ENCODE measurements at regions not wholly inside any gene's neighbourhood (a gene's known extent, or its start where the extent isn't known, plus 50 kb on each side); places are given as distances from the start of the nearest gene placed in this dataset.

DNA sequence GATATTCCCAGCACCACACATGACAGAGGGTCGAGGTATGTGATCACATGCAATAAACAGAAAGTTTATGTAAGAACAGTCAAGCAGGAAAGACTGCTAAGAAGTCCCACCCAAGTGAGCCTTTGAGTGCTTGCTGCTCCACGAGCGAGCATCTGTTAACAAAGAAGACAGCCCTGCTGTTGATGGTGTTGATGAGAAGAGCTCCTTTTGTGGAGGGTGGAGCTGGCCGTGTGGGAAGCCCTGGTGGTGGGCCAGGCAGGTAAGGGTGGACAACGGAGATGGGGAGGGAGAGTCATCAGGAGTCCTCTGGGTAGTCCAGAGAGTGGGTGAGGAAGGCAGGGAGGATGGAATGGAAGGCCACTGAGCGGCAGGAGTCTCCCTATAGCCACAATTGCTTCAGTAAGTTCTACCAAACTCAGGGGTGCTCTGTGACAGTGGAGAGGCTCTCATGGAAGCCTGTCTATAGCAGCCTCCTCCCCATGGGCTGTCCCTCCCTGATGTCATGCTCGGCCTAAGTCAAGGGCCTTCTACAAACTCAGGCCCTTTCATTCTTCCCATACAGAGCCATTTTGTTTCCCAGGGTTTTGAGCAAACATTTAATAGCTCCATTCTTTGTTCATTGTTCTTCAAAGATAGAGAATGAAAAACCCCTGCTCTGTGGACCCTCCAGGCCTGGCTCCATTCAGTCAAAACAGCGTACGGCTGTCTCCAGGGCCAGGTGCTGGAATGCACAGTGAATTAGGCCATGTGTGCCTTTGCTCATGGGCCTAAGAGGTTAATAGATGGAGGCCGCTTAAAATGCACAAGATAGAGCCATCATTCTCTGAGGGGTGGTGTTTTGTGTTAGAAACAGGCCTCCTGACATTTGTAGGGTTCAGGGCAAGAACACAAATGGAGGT is 494.2 kb upstream of the RAB6C start:
- no peaks in the 10 kb centered on the region for H3F3A ChIP-seq (ENCODE audit: insufficient read depth, low read depth)
- H2AFZ ChIP-seq = no peak overlapping the region
- no peak overlapping the region for H3K4me3 ChIP-seq
- H3K9me3 ChIP-seq (ENCODE audit: insufficient read depth, low read depth) = no peaks in the 10 kb centered on the region
- no peak for TF ChIP-seq EZH2 (IDR thresholded peaks at IDR 0.05; ENCODE audit: low read depth)
- TF ChIP-seq, protein P1, sequence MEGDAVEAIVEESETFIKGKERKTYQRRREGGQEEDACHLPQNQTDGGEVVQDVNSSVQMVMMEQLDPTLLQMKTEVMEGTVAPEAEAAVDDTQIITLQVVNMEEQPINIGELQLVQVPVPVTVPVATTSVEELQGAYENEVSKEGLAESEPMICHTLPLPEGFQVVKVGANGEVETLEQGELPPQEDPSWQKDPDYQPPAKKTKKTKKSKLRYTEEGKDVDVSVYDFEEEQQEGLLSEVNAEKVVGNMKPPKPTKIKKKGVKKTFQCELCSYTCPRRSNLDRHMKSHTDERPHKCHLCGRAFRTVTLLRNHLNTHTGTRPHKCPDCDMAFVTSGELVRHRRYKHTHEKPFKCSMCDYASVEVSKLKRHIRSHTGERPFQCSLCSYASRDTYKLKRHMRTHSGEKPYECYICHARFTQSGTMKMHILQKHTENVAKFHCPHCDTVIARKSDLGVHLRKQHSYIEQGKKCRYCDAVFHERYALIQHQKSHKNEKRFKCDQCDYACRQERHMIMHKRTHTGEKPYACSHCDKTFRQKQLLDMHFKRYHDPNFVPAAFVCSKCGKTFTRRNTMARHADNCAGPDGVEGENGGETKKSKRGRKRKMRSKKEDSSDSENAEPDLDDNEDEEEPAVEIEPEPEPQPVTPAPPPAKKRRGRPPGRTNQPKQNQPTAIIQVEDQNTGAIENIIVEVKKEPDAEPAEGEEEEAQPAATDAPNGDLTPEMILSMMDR (conservative IDR thresholded peaks at IDR 0.05) = no peak
- no peaks in the 10 kb centered on the region for H3K36me3 ChIP-seq (ENCODE audit: low read depth)
- H4K20me1 ChIP-seq (ENCODE audit: insufficient read depth) = no peaks in the 10 kb centered on the region
- intact Hi-C loops (cut with micrococcal nuclease; ENCODE audit: unreplicated experiment) = no loop called here
- no TSS peak for BruUV-seq (replicated peaks)
- POLR2A ChIA-PET (ENCODE audit: unreplicated experiment) = no interaction called here
- H3K27ac ChIP-seq = no peak overlapping the region
- no peaks in the 10 kb centered on the region for H3K9me2 ChIP-seq (ENCODE audit: insufficient read depth)
- H3K4me2 ChIP-seq = no peak overlapping the region
- CTCF ChIA-PET = no interaction called here
- peaks cover 38% of the 10 kb centered on the region for H3K27me3 ChIP-seq (ENCODE audit: insufficient read depth, low read depth)
- no peaks in the 10 kb centered on the region for H3K79me2 ChIP-seq (ENCODE audit: low read depth)
- no peak for DNase-seq
- H3K4me1 ChIP-seq (replicated peaks; ENCODE audit: insufficient read depth) = no peaks in the 10 kb centered on the region

DNA sequence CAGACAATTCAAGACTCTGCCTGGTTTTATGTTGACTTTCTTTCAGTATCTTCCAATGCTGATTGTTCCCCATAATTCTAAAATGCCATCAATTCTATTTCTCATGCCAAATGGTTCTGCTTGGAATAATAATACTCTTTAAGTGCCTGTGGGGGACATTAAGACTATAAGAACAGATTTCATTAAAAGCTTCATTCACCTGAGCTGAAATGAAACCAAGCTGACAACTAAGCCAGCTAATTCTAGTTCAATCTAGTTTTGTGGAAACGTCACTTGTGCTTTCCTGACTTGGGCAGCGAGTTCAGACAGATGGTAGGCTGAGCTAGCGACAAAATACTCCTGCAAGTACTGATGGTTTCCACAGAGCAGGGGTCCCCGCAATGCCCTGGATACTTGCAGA is 491.1 kb upstream of the RAB6C start:
- no TSS peak for BruUV-seq (replicated peaks)
- ChIA-PET POLR2A (ENCODE audit: unreplicated experiment) (no interaction called here), CTCF (no interaction called here)
- Histone ChIP-seq H2AFZ (no peak overlapping the region), H3K27me3 (ENCODE audit: insufficient read depth, low read depth) (peaks cover 60% of the 10 kb centered on the region), H3K4me3 (no peak overlapping the region), H3K9me3 (ENCODE audit: insufficient read depth, low read depth) (no peaks in the 10 kb centered on the region), H3K79me2 (ENCODE audit: low read depth) (no peaks in the 10 kb centered on the region), H3K4me2 (no peak overlapping the region), H3K36me3 (ENCODE audit: low read depth) (no peaks in the 10 kb centered on the region), H3K9me2 (ENCODE audit: insufficient read depth) (no peaks in the 10 kb centered on the region), H4K20me1 (ENCODE audit: insufficient read depth) (no peaks in the 10 kb centered on the region), H3K27ac (no peak overlapping the region), H3F3A (ENCODE audit: insufficient read depth, low read depth) (no peaks in the 10 kb centered on the region), H3K4me1 (replicated peaks; ENCODE audit: insufficient read depth) (no peaks in the 10 kb centered on the region)
- intact Hi-C loops (cut with micrococcal nuclease; ENCODE audit: unreplicated experiment) = no loop called here
- no peak for TF ChIP-seq EZH2 (IDR thresholded peaks at IDR 0.05; ENCODE audit: low read depth)
- TF ChIP-seq, protein P1 (conservative IDR thresholded peaks at IDR 0.05) = no peak
- DNase-seq = no peak

DNA sequence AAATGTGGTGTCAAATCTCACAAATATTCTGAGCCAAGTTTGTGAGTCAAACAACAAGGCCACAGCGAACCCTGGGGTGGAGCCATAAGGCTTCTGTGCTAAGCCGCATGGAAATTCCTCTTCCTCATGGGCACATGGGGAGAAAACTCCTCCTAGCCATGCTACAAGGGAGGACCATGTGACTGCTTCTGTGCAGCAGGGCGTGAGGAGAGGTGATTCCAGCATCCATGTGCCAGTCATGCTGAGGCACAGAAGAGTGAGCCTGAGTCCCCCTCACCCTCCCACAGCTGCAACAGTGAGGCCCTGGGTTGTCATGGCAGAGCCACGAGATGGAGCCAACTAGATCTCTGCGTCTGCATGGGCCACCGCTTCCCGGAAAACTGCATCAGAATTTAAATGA is 488.8 kb upstream of the RAB6C start:
- Histone ChIP-seq H3K9me2 (ENCODE audit: insufficient read depth) (no peaks in the 10 kb centered on the region), H3K4me2 (no peak overlapping the region), H3F3A (ENCODE audit: insufficient read depth, low read depth) (no peaks in the 10 kb centered on the region), H3K36me3 (ENCODE audit: low read depth) (no peaks in the 10 kb centered on the region), H3K27me3 (ENCODE audit: insufficient read depth, low read depth) (peaks cover 41% of the 10 kb centered on the region), H3K9me3 (ENCODE audit: insufficient read depth, low read depth) (no peaks in the 10 kb centered on the region), H3K79me2 (ENCODE audit: low read depth) (no peaks in the 10 kb centered on the region), H3K27ac (no peak overlapping the region), H4K20me1 (ENCODE audit: insufficient read depth) (no peaks in the 10 kb centered on the region), H3K4me3 (no peak overlapping the region), H2AFZ (no peak overlapping the region), H3K4me1 (replicated peaks; ENCODE audit: insufficient read depth) (no peaks in the 10 kb centered on the region)
- intact Hi-C loops (cut with micrococcal nuclease; ENCODE audit: unreplicated experiment) = no loop called here
- POLR2A ChIA-PET (ENCODE audit: unreplicated experiment) = no interaction called here
- CTCF ChIA-PET = no interaction called here
- BruUV-seq (replicated peaks) = no TSS peak
- DNase-seq = no peak
- TF ChIP-seq, protein P1 (conservative IDR thresholded peaks at IDR 0.05) = no peak
- TF ChIP-seq EZH2 (IDR thresholded peaks at IDR 0.05; ENCODE audit: low read depth) = no peak
